Ovary (tissue), 3 donors: ENCODE measurements at regions not wholly inside any gene's neighbourhood (a gene's known extent, or its start where the extent isn't known, plus 50 kb on each side); places are given as distances from the start of the nearest gene placed in this dataset.

Experiments
- EP300 ChIP-seq: sonication (generic); formaldehyde crosslinking; IDR thresholded peaks from one replicate; pipeline ENCODE4 v1.6.1; 2017; ENCODE audit warnings: antibody characterized with exemption
- POLR2A ChIP-seq: fragments of 450-650 bp; IDR thresholded peaks from one replicate; pipeline ENCODE4 v1.6.1; 2017; ENCODE audit warnings: antibody characterized with exemption, mild to moderate bottlenecking, moderate library complexity
- TF ChIP-seq, protein P1 (sequence below), 3 donors: fragments of 450-650 bp in 2 of 3; fragments of 200-600 bp in 1 of 3; IDR thresholded peaks; one replicate each; pipeline versions ENCODE4 v1.5.1 to v1.8.0; 2016 to 2022; ENCODE audit warnings: antibody characterized with exemption in 3 of 3, mild to moderate bottlenecking in 1 of 3
- donor health status: DM: no; HTN: no; CAD: no.

DNA sequence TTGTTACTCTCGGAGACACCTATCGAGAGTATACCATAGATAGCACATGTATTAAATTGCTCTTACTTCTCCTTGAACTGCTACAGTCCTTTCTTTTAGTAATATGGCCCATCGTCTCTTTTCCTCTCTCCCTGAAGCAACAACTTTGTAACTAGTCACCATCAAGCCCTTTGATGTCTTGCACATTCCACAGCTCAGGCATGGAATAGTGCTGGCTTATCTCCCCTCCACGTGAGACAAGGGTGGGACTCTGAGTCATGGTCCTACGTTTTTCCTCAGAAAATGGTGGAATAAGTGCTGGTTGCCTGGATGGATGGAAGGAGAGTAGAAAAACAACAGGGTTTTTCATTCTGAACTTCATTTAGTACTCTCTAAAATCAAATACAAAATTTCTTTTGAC lies 163.3 kb upstream of the MBNL1 start:
- TF ChIP-seq POLR2A (no peak), EP300 (no peak)
- TF ChIP-seq, protein P1, sequence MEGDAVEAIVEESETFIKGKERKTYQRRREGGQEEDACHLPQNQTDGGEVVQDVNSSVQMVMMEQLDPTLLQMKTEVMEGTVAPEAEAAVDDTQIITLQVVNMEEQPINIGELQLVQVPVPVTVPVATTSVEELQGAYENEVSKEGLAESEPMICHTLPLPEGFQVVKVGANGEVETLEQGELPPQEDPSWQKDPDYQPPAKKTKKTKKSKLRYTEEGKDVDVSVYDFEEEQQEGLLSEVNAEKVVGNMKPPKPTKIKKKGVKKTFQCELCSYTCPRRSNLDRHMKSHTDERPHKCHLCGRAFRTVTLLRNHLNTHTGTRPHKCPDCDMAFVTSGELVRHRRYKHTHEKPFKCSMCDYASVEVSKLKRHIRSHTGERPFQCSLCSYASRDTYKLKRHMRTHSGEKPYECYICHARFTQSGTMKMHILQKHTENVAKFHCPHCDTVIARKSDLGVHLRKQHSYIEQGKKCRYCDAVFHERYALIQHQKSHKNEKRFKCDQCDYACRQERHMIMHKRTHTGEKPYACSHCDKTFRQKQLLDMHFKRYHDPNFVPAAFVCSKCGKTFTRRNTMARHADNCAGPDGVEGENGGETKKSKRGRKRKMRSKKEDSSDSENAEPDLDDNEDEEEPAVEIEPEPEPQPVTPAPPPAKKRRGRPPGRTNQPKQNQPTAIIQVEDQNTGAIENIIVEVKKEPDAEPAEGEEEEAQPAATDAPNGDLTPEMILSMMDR (IDR thresholded peaks at IDR 0.05): no peak
